ENCODE measurements at regions not wholly inside any gene's neighbourhood (a gene's known extent, or its start where the extent isn't known, plus 50 kb on each side); places are given as distances from the start of the nearest gene placed in this dataset.

- no peak overlapping the region for H3K4me3 ChIP-seq (ENCODE audit: low read depth, low read length)
- no peak for DNase-seq (ENCODE audit: low read depth)
- no peak for TF ChIP-seq CTCF (conservative IDR thresholded peaks at IDR 0.05; ENCODE audit: low read depth, low read length)
Measured at GRCh38 chr1:222202831-222203230, 345.1 kb downstream of the HHIPL2 start.

- no peak overlapping the region for H3K4me3 ChIP-seq (ENCODE audit: low read depth, low read length)
- TF ChIP-seq CTCF (conservative IDR thresholded peaks at IDR 0.05; ENCODE audit: low read depth, low read length), result no peak
- no peak for DNase-seq (ENCODE audit: low read depth)
Measured at GRCh38 chr1:222196736-222197135, 351.2 kb downstream of the HHIPL2 start.

GRCh38 chr1:222196288-222196687 is 351.6 kb downstream of the HHIPL2 start:
- DNase-seq (ENCODE audit: low read depth), result no peak
- no peak overlapping the region for H3K4me3 ChIP-seq (ENCODE audit: low read depth, low read length)
- no peak for TF ChIP-seq CTCF (conservative IDR thresholded peaks at IDR 0.05; ENCODE audit: low read depth, low read length)

- no peak overlapping the region for H3K4me3 ChIP-seq (ENCODE audit: low read depth, low read length)
Measured at GRCh38 chr1:222195857-222196256, 352.0 kb downstream of the HHIPL2 start.

GRCh38 chr1:222189218-222189617 is 358.7 kb downstream of the HHIPL2 start:
- H3K4me3 ChIP-seq (ENCODE audit: low read depth, low read length), result no peak overlapping the region
- no peak for DNase-seq (ENCODE audit: low read depth)
- no peak for TF ChIP-seq CTCF (conservative IDR thresholded peaks at IDR 0.05; ENCODE audit: low read depth, low read length)

More at GRCh38 chr1:222195857-222196256, 352.0 kb downstream of the HHIPL2 start:
- TF ChIP-seq CTCF (conservative IDR thresholded peaks at IDR 0.05; ENCODE audit: low read depth, low read length), result no peak
- no peak for DNase-seq (ENCODE audit: low read depth)

GRCh38 chr1:222187566-222188332 is 360.2 kb downstream of the HHIPL2 start:
- H3K4me3 ChIP-seq (ENCODE audit: low read depth, low read length), result no peak overlapping the region
- DNase-seq (ENCODE audit: low read depth), result no peak
- no peak for TF ChIP-seq CTCF (conservative IDR thresholded peaks at IDR 0.05; ENCODE audit: low read depth, low read length)

- DNase-seq (ENCODE audit: low read depth), result no peak
- no peak for TF ChIP-seq CTCF (conservative IDR thresholded peaks at IDR 0.05; ENCODE audit: low read depth, low read length)
- no peak overlapping the region for H3K4me3 ChIP-seq (ENCODE audit: low read depth, low read length)
Measured at GRCh38 chr1:222182641-222183040, 365.3 kb downstream of the HHIPL2 start.
